Stimulated activated naive CD8-positive, alpha-beta T cell treated with anti-CD3 and anti-CD28 coated beads, Interleukin-15, Interleukin-2, amounts not matched to agents 100 U/mL and 50 U/mL, for 24 hours (primary cell): ENCODE measurements at regions not wholly inside any gene's neighbourhood (a gene's known extent, or its start where the extent isn't known, plus 50 kb on each side); places are given as distances from the start of the nearest gene placed in this dataset.

Experiments used
- ATAC-seq: fragments of 150-1000 bp; cut with Tn5 transposase; one replicate; pipeline ENCODE4 v1.10.0; 2021
- DNase-seq: peaks from one replicate; pipeline ENCODE4 v3.0.0; 2021

GRCh38 chr3:134302674-134303073, 52.0 kb upstream of the RYK start:
- ATAC-seq (no peak), DNase-seq (no peak)

DNA sequence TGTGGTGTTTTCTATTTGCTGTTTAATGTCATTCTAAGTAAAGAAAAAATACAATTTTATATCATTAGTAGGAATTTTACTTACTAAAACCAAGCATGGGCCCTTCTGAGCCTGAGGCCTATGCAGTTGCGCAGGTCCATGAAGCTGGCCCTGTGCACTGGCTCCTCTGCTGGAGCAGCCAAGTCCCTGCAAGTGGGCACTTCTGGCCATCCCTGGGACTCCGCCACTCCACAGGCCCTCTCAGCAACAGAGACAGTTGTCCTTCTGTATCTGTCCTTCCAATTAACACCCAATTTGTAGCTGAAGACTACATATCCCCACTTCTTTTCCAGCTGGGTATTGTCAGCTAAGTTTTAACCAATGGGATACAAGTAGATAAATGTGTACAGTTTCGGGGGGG, 49.9 kb upstream of the RYK start:
- DNase-seq (no peak), ATAC-seq (peak; percentile 72)
